ENCODE measurements at regions not wholly inside any gene's neighbourhood (a gene's known extent, or its start where the extent isn't known, plus 50 kb on each side); places are given as distances from the start of the nearest gene placed in this dataset.

- H3K9me3 Mint-ChIP-seq (ENCODE audit: low read depth), result no peaks in the 10 kb centered on the region
- no peaks in the 10 kb centered on the region for H3K27me3 Mint-ChIP-seq
- no peak overlapping the region for H3K27ac Mint-ChIP-seq
- TF ChIP-seq, protein P1, sequence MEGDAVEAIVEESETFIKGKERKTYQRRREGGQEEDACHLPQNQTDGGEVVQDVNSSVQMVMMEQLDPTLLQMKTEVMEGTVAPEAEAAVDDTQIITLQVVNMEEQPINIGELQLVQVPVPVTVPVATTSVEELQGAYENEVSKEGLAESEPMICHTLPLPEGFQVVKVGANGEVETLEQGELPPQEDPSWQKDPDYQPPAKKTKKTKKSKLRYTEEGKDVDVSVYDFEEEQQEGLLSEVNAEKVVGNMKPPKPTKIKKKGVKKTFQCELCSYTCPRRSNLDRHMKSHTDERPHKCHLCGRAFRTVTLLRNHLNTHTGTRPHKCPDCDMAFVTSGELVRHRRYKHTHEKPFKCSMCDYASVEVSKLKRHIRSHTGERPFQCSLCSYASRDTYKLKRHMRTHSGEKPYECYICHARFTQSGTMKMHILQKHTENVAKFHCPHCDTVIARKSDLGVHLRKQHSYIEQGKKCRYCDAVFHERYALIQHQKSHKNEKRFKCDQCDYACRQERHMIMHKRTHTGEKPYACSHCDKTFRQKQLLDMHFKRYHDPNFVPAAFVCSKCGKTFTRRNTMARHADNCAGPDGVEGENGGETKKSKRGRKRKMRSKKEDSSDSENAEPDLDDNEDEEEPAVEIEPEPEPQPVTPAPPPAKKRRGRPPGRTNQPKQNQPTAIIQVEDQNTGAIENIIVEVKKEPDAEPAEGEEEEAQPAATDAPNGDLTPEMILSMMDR (IDR thresholded peaks at IDR 0.05; ENCODE audit: unreplicated experiment), result no peak
- H3K4me1 Mint-ChIP-seq (ENCODE audit: low read depth), result no peaks in the 10 kb centered on the region
- H3K4me3 Mint-ChIP-seq (ENCODE audit: low read depth), result no peak overlapping the region
- H3K36me3 Mint-ChIP-seq (ENCODE audit: insufficient read depth), result no peaks in the 10 kb centered on the region
- DNase-seq (ENCODE audit: low spot score, unreplicated experiment), result no peak
Measured at GRCh38 chr21:25298512-25299491, 308.5 kb downstream of the MRPL39 start.

DNA sequence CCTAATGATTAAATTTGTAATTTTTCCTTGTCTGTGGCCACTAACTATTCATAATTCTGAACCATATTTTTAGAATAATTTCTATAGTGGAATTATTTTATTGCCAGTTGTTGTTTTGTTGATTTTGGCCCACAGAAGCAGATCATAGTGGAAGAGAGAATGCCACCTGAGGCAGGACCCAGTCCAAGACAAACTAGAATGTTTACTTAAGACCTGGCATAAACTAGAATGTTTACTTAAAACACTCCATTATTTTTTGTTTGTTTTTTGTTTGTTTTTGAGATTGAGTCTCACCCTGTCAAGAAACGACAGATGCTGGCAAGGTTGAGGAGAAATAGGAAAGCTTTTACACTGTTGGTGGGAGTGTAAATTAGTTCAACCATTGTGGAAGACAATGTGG is 310.2 kb downstream of the MRPL39 start:
- Mint-ChIP-seq H3K4me1 (ENCODE audit: low read depth) (no peaks in the 10 kb centered on the region), H3K27me3 (no peaks in the 10 kb centered on the region), H3K9me3 (ENCODE audit: low read depth) (no peaks in the 10 kb centered on the region), H3K36me3 (ENCODE audit: insufficient read depth) (no peaks in the 10 kb centered on the region), H3K27ac (no peak overlapping the region), H3K4me3 (ENCODE audit: low read depth) (no peak overlapping the region)
- DNase-seq (ENCODE audit: low spot score, unreplicated experiment), result no peak
- TF ChIP-seq, protein P1 (IDR thresholded peaks at IDR 0.05; ENCODE audit: unreplicated experiment), result no peak

- no peak overlapping the region for H3K27ac Mint-ChIP-seq
- no peaks in the 10 kb centered on the region for H3K9me3 Mint-ChIP-seq (ENCODE audit: low read depth)
- no peaks in the 10 kb centered on the region for H3K36me3 Mint-ChIP-seq (ENCODE audit: insufficient read depth)
- no peaks in the 10 kb centered on the region for H3K4me1 Mint-ChIP-seq (ENCODE audit: low read depth)
- TF ChIP-seq, protein P1 (IDR thresholded peaks at IDR 0.05; ENCODE audit: unreplicated experiment), result no peak
- DNase-seq (ENCODE audit: low spot score, unreplicated experiment), result no peak
- no peak overlapping the region for H3K4me3 Mint-ChIP-seq (ENCODE audit: low read depth)
- H3K27me3 Mint-ChIP-seq, result no peaks in the 10 kb centered on the region
Measured at GRCh38 chr21:25296252-25296651, 311.0 kb downstream of the MRPL39 start.

DNA sequence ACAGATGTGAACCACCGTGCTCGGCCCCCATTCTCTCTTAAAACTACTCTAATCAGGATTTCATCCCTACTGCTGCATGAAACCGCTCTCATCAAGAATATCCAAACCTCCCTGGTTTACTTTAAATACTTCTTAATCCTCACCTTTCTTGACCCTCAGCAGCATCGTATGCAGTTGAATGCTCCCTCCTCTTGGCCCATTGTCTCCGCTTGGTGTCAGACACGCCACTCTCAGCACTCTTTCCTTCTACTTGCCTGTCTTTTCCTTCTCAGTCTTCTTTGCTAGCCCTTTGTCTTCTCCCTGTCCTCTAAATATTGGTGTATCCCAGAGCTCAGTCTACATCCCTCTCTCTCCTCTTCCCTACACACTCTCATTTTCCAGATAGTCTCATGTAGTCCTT is 314.9 kb downstream of the MRPL39 start:
- TF ChIP-seq, protein P1 (IDR thresholded peaks at IDR 0.05; ENCODE audit: unreplicated experiment), result no peak
- Mint-ChIP-seq H3K27ac (no peak overlapping the region), H3K4me3 (ENCODE audit: low read depth) (no peak overlapping the region), H3K4me1 (ENCODE audit: low read depth) (peaks cover 3% of the 10 kb centered on the region), H3K9me3 (ENCODE audit: low read depth) (no peaks in the 10 kb centered on the region), H3K36me3 (ENCODE audit: insufficient read depth) (no peaks in the 10 kb centered on the region), H3K27me3 (no peaks in the 10 kb centered on the region)
- no peak for DNase-seq (ENCODE audit: low spot score, unreplicated experiment)

GRCh38 chr21:25283720-25284119 is 323.6 kb downstream of the MRPL39 start:
- Mint-ChIP-seq H3K27ac (no peak overlapping the region), H3K27me3 (peaks cover 3% of the 10 kb centered on the region), H3K36me3 (ENCODE audit: insufficient read depth) (no peaks in the 10 kb centered on the region), H3K4me3 (ENCODE audit: low read depth) (no peak overlapping the region), H3K4me1 (ENCODE audit: low read depth) (peaks cover 5% of the 10 kb centered on the region), H3K9me3 (ENCODE audit: low read depth) (no peaks in the 10 kb centered on the region)
- DNase-seq (ENCODE audit: low spot score, unreplicated experiment), result no peak
- TF ChIP-seq, protein P1 (IDR thresholded peaks at IDR 0.05; ENCODE audit: unreplicated experiment), result peak; percentile 58
